Esophagus squamous epithelium (tissue), 5 donors: ENCODE measurements at regions not wholly inside any gene's neighbourhood (a gene's known extent, or its start where the extent isn't known, plus 50 kb on each side); places are given as distances from the start of the nearest gene placed in this dataset.

Experiments
- DNase-seq: peaks from one replicate; lab custom pipeline; 2025; lab: John Stamatoyannopoulos, UW
- H3K27ac ChIP-seq, 4 donors: fragments of 200-600 bp; sonication (generic); one replicate each; pipeline ENCODE4 v1.5.1; 2016 to 2019; ENCODE audit warnings: mild to moderate bottlenecking in 1 of 4
- H3K27me3 ChIP-seq, 4 donors: fragments of 200-600 bp; sonication (generic); 1 replicate in 3 of 4; 2 replicates in 1 of 4; pipeline versions ENCODE4 v1.5.1 to v1.6.0; 2017 to 2021; ENCODE audit warnings: antibody characterized with exemption in 1 of 4
- H3K36me3 ChIP-seq, 3 donors: fragments of 200-600 bp; sonication (generic); one replicate each; pipeline ENCODE4 v1.5.1; 2016 to 2019
- H3K4me1 ChIP-seq, 3 donors: fragments of 200-600 bp; sonication (generic); one replicate each; pipeline ENCODE4 v1.5.1; 2017 to 2019
- H3K4me3 ChIP-seq, 4 donors: fragments of 200-600 bp; sonication (generic); 1 replicate in 3 of 4; 2 replicates in 1 of 4; pipeline ENCODE4 v1.5.1; 2016 to 2019; ENCODE audit warnings: mild to moderate bottlenecking in 2 of 4, moderate library complexity in 1 of 4
- H3K9me3 ChIP-seq, 3 donors: fragments of 200-600 bp; sonication (generic); one replicate each; pipeline ENCODE4 v1.5.1; 2016 to 2019
- POLR2A ChIP-seq, 4 donors: fragments of 450-650 bp; IDR thresholded peaks; one replicate each; pipeline ENCODE4 v1.6.1; 2017; ENCODE audit warnings: antibody characterized with exemption in 4 of 4, mild to moderate bottlenecking in 4 of 4, moderate library complexity in 3 of 4
- WGBS, 2 donors: methylation state at CpG; one replicate each; pipeline ENCODE4 v1.1.5; 2018; 5-methylcytosine and 5-hydroxymethylcytosine counted together
- intact Hi-C: fragments of 100-400 bp; cut with DNase I; formaldehyde crosslinking; loops from one replicate; pipeline ENCODE4 v1.15.0; 2022
- TF ChIP-seq, protein P1 (sequence below), 6 experiments: fragments of 450-650 bp in 4 of 6; fragments of 200-600 bp in 2 of 6; sonication (generic) in 2 of 6; IDR thresholded peaks; one replicate each; pipeline ENCODE4 v1.5.1; 2016 to 2019; ENCODE audit warnings: antibody characterized with exemption in 6 of 6, mild to moderate bottlenecking in 4 of 6, moderate library complexity in 4 of 6
- donor health status: DM: yes; HTN: yes; CAD: no.

DNA sequence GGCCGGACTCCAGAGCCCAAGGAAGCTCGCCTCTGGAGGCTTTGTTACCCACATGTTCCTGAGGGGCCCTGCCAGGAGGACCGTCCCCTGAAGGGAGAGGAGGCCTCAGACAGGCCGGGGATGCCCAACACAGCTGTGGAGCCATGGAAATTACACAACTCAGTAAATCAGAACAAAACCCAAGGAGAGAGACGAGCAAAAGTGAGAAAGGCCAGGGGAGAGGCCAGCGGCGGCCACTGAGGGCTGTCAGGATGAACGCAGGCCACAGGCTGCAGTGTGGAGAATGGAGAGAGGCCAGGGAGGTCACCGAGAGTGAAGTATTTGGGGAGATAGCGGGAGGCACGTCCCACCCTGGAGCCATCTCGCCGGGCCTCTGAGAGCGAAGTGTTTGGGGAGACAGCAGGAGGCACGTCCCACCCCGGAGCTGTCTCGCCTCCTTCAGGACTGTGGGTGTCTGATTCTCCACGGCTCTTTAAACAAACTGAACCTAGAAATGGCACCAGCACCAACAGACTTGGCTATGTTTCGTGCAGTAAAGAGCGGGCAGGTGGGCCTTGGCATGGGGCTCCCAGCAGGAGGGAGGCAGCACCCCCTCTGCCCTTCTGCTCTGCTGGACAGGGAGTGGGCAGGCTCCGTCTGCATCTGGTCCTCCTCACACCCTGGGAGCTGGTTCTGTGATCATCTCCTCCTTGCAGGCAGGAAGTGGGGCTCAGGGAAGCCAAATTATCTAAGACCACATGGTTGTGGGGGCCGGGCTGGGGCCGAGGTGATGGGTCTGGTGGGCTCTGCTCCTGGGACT, 91.0 kb downstream of the YTHDF1 start:
- Histone ChIP-seq H3K27ac (no peak overlapping the region), H3K36me3 (no peaks in the 10 kb centered on the region), H3K4me3 (no peak overlapping the region), H3K4me1 (no peaks in the 10 kb centered on the region), H3K27me3 (peaks cover 0 to 93% (median 0%) of the 10 kb centered on the region in 4 donors), H3K9me3 (no peaks in the 10 kb centered on the region)
- no peak for TF ChIP-seq POLR2A (IDR thresholded peaks at IDR 0.05)
- TF ChIP-seq, protein P1, sequence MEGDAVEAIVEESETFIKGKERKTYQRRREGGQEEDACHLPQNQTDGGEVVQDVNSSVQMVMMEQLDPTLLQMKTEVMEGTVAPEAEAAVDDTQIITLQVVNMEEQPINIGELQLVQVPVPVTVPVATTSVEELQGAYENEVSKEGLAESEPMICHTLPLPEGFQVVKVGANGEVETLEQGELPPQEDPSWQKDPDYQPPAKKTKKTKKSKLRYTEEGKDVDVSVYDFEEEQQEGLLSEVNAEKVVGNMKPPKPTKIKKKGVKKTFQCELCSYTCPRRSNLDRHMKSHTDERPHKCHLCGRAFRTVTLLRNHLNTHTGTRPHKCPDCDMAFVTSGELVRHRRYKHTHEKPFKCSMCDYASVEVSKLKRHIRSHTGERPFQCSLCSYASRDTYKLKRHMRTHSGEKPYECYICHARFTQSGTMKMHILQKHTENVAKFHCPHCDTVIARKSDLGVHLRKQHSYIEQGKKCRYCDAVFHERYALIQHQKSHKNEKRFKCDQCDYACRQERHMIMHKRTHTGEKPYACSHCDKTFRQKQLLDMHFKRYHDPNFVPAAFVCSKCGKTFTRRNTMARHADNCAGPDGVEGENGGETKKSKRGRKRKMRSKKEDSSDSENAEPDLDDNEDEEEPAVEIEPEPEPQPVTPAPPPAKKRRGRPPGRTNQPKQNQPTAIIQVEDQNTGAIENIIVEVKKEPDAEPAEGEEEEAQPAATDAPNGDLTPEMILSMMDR (IDR thresholded peaks at IDR 0.05), result no peak
- intact Hi-C loops, result no loop called here
- 60 to 69% methylated on average over 16 to 18 of the region's 23 CpGs for WGBS, 2 donors
- DNase-seq, result no peak

DNA sequence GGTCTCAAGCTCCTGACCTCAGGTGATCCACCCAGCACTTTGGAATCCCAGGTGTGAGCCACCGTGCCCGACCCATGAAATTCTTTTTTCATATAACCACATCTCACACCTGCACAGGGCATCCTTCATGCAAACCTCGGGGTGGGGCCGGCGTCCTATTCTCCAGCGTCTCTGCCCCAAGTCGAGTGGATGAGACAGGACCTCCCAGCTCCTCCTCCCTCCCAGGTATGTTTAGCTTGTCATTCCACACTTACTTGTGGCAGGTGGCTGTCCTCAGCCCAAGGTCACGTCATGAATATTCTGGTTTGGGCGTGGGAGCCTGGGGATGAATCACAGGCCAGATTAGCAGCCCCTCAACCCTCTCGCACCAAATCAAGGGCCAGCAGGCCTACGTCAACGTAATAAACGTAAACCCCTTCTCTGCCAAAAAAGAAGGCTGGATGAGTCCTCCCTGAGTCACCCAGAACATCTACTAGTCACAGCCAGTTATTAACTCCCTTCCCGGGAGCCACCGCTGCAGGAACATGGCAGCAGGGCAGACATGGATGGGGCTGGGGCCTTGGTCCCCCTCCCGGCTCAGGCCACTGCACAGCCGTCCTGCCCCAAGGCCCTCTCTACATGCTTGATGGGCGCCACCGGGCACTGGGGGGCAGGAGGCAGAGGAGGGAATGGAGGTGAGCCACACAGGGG, 91.7 kb downstream of the YTHDF1 start:
- H3K4me1 ChIP-seq, result no peaks in the 10 kb centered on the region
- DNase-seq, result no peak
- H3K36me3 ChIP-seq, result no peaks in the 10 kb centered on the region
- no peak overlapping the region for H3K4me3 ChIP-seq
- intact Hi-C loops, result no loop called here
- TF ChIP-seq, protein P1 (IDR thresholded peaks at IDR 0.05), result no peak
- TF ChIP-seq POLR2A (IDR thresholded peaks at IDR 0.05), result no peak
- peaks cover 0 to 93% (median 0%) of the 10 kb centered on the region in 4 donors for H3K27me3 ChIP-seq
- H3K27ac ChIP-seq, result no peak overlapping the region
- WGBS, 2 donors, result 75 to 81% methylated on average over 7 to 8 of the region's 19 CpGs
- H3K9me3 ChIP-seq, result no peaks in the 10 kb centered on the region

DNA sequence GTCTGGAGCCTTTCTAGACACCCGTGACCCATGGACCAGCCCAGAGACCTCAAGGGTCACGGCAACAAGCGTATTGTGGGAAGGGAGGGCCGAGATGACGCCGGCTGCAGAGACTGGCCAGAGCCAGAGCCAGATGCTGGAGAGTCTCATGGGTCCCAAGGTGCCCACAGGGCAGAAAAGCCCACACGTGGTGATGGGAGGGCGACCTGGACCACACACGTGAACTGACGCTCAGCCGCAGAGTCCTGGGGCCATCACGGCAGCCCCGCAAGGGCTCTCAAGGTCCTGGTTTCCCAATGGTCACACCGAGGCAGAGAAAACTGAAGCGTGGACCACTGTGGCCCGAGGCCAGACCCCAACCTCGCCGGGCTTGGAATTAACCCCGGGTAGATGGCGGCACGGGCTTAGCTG, 92.6 kb downstream of the YTHDF1 start:
- Histone ChIP-seq H3K27ac (no peak overlapping the region), H3K4me1 (no peaks in the 10 kb centered on the region), H3K36me3 (no peaks in the 10 kb centered on the region), H3K9me3 (no peaks in the 10 kb centered on the region), H3K4me3 (no peak overlapping the region), H3K27me3 (peaks cover 0 to 93% (median 0%) of the 10 kb centered on the region in 4 donors)
- TF ChIP-seq, protein P1 (IDR thresholded peaks at IDR 0.05), result no peak
- no peak for TF ChIP-seq POLR2A (IDR thresholded peaks at IDR 0.05)
- intact Hi-C loops, result no loop called here
- DNase-seq, result no peak
- 74 to 82% methylated on average over 17 to 19 of the region's 21 CpGs for WGBS, 2 donors

DNA sequence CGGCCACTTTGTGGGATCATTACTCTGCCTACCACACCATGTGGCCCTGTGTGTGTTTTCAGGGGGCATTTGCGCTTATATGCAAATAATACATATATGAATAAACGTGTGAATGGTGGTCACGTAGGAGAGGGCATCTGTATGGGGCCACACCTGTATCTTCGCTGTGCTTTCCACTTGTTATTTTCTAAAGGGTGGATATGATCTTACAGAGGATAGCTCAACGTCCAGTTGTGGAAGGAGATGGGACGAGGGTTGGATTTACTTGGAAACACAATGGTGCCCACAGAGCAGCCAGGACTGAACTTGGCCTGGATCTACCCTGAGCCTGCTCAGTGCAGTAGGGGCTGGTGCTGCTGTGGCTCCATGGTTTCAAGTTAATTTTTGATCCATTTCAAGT, 93.3 kb downstream of the YTHDF1 start:
- no peaks in the 10 kb centered on the region for H3K36me3 ChIP-seq
- no peaks in the 10 kb centered on the region for H3K9me3 ChIP-seq
- no peak overlapping the region for H3K27ac ChIP-seq
- whole genome bisulfite sequencing, 2 donors, result 49 to 84% methylated on average over 7 of the region's 7 CpGs
- H3K27me3 ChIP-seq, result peaks cover 0 to 93% (median 0%) of the 10 kb centered on the region in 4 donors
- TF ChIP-seq, protein P1 (IDR thresholded peaks at IDR 0.05), result no peak
- H3K4me3 ChIP-seq, result no peak overlapping the region
- H3K4me1 ChIP-seq, result no peaks in the 10 kb centered on the region
- intact Hi-C loops, result no loop called here
- no peak for DNase-seq

DNA sequence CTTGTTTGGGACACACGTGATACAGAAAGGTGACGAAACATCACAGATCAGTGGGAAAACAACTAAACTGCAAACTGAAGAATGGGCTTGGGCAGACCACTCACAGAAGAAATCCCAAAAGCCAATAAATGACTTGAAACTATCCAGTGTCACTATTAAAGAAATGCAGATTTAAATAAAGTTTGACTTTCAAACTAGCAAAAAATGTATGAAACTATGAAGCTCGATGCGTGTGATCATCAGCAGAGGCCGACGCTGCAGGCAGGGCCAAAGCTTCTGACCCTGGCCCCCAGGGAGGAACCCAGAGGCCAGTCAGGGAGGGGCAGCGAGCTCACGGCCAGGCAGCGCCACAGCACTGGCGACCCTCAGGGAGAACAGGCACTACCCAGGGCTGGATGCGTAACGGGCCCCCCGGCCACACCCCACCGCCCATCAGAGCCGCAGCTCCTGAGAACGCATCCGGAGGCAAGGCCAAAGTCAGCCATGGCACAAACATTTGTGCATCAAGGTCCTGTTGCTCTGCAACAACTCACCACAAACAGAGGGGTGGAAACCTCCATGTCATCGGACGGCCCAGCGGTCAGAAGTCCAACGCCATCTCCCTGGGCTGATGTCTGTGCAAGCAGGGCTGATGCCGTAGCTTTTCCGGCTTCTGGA, 94.1 kb downstream of the YTHDF1 start:
- H3K9me3 ChIP-seq, result no peaks in the 10 kb centered on the region
- WGBS, 2 donors, result 77 to 83% methylated on average over 14 to 16 of the region's 23 CpGs
- intact Hi-C loops, result no loop called here
- no peaks in the 10 kb centered on the region for H3K36me3 ChIP-seq
- H3K4me1 ChIP-seq, result no peaks in the 10 kb centered on the region
- TF ChIP-seq POLR2A (IDR thresholded peaks at IDR 0.05), result no peak
- DNase-seq, result no peak
- peaks cover 0 to 94% (median 0%) of the 10 kb centered on the region in 4 donors for H3K27me3 ChIP-seq
- no peak overlapping the region for H3K4me3 ChIP-seq
- H3K27ac ChIP-seq, result no peak overlapping the region
